ENCODE measurements at regions not wholly inside any gene's neighbourhood (a gene's known extent, or its start where the extent isn't known, plus 50 kb on each side); places are given as distances from the start of the nearest gene placed in this dataset.

- Mint-ChIP-seq H3K36me3 (ENCODE audit: low read depth) (no peaks in the 10 kb centered on the region), H3K27me3 (ENCODE audit: low read depth) (no peaks in the 10 kb centered on the region), H3K4me3 (no peak overlapping the region), H3K9me3 (no peaks in the 10 kb centered on the region), H3K27ac (no peak overlapping the region), H3K4me1 (peaks cover 13% of the 10 kb centered on the region)
- TF ChIP-seq, protein P1, sequence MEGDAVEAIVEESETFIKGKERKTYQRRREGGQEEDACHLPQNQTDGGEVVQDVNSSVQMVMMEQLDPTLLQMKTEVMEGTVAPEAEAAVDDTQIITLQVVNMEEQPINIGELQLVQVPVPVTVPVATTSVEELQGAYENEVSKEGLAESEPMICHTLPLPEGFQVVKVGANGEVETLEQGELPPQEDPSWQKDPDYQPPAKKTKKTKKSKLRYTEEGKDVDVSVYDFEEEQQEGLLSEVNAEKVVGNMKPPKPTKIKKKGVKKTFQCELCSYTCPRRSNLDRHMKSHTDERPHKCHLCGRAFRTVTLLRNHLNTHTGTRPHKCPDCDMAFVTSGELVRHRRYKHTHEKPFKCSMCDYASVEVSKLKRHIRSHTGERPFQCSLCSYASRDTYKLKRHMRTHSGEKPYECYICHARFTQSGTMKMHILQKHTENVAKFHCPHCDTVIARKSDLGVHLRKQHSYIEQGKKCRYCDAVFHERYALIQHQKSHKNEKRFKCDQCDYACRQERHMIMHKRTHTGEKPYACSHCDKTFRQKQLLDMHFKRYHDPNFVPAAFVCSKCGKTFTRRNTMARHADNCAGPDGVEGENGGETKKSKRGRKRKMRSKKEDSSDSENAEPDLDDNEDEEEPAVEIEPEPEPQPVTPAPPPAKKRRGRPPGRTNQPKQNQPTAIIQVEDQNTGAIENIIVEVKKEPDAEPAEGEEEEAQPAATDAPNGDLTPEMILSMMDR (IDR thresholded peaks at IDR 0.05; ENCODE audit: unreplicated experiment in 3 of 3) = no peak
These were observed 707.0 kb upstream of the ZEB2 start for GRCh38 chr2:145226901-145227300.

GRCh38 chr2:145221516-145221915 lies 701.6 kb upstream of the ZEB2 start:
- TF ChIP-seq, protein P1 (IDR thresholded peaks at IDR 0.05; ENCODE audit: unreplicated experiment in 3 of 3) = no peak
- Mint-ChIP-seq H3K36me3 (ENCODE audit: low read depth) (no peaks in the 10 kb centered on the region), H3K4me3 (no peak overlapping the region), H3K27ac (no peak overlapping the region), H3K9me3 (peaks cover 4% of the 10 kb centered on the region), H3K27me3 (ENCODE audit: low read depth) (no peaks in the 10 kb centered on the region), H3K4me1 (peaks cover 20% of the 10 kb centered on the region)

DNA sequence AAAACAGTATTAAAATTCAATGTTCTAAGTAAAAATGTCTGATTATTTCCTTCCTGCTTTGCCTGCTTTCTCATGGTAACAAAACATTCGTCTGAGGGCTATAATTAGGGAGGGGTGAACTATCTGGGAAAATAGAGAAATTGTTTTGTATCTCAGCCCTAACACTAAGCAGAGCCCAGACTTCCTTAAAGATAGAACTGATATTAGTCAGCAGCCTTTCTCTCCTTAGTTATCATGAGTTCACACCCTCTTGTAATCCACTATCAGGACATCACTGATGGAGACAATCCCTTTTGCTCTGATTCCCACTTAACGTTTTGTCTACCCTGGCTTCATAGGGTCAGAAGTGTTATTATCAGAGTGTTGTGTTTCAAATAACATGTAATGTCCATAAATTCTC lies 701.1 kb upstream of the ZEB2 start:
- H3K27me3 Mint-ChIP-seq (ENCODE audit: low read depth) = no peaks in the 10 kb centered on the region
- no peak overlapping the region for H3K4me3 Mint-ChIP-seq
- no peaks in the 10 kb centered on the region for H3K36me3 Mint-ChIP-seq (ENCODE audit: low read depth)
- TF ChIP-seq, protein P1 (IDR thresholded peaks at IDR 0.05; ENCODE audit: unreplicated experiment in 3 of 3) = no peak
- no peak overlapping the region for H3K27ac Mint-ChIP-seq
- peaks cover 16% of the 10 kb centered on the region for H3K4me1 Mint-ChIP-seq
- peaks cover 4% of the 10 kb centered on the region for H3K9me3 Mint-ChIP-seq

DNA sequence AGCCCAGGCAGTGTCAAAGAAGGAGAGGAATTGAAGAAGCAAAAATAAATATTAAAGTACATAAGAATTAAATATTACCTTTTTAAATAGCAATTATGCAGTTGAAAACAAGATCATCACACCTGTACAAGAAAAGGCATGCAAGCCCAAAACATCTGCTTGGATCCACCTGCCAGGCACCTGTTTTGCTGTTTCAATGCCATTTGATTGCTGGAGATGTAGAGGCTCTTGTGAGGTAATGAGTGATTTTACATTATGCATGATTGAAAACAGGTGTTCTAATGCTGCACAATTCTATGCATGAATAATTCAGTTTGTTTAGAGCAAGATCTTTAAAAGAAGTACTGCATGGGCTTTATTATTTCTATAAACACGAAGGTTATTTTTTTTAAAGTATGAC lies 700.6 kb upstream of the ZEB2 start:
- Mint-ChIP-seq H3K9me3 (peaks cover 4% of the 10 kb centered on the region), H3K36me3 (ENCODE audit: low read depth) (no peaks in the 10 kb centered on the region), H3K27ac (no peak overlapping the region), H3K4me1 (peaks cover 16% of the 10 kb centered on the region), H3K27me3 (ENCODE audit: low read depth) (no peaks in the 10 kb centered on the region), H3K4me3 (no peak overlapping the region)
- TF ChIP-seq, protein P1 (IDR thresholded peaks at IDR 0.05; ENCODE audit: unreplicated experiment in 3 of 3) = no peak

DNA sequence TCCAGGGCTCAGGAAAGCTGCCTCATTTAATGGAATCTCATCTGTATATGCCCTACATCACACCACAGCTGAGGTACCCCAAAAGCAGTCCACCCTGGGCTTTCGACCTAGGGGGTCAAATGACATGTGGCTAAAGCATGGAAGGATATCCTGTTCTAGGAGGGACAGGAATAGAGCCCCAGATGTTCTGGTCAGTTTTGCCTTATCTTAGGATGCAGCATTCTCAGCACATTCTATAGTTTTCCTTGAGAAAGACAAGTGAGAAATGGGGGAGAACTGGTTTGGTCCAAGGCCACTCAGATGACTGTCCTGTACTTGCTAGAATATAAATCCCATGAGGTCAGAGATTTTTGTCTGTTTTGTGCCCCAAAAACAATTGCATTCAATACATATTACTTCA lies 688.0 kb upstream of the ZEB2 start:
- H3K4me3 Mint-ChIP-seq = no peak overlapping the region
- TF ChIP-seq, protein P1 (IDR thresholded peaks at IDR 0.05; ENCODE audit: unreplicated experiment in 3 of 3) = no peak
- H3K9me3 Mint-ChIP-seq = peaks cover 20% of the 10 kb centered on the region
- peaks cover 5% of the 10 kb centered on the region for H3K36me3 Mint-ChIP-seq (ENCODE audit: low read depth)
- peaks cover 10% of the 10 kb centered on the region for H3K4me1 Mint-ChIP-seq
- H3K27me3 Mint-ChIP-seq (ENCODE audit: low read depth) = no peaks in the 10 kb centered on the region
- no peak overlapping the region for H3K27ac Mint-ChIP-seq

GRCh38 chr2:145206496-145207281 lies 686.8 kb upstream of the ZEB2 start:
- TF ChIP-seq, protein P1 (IDR thresholded peaks at IDR 0.05; ENCODE audit: unreplicated experiment in 3 of 3) = no peak
- Mint-ChIP-seq H3K27me3 (ENCODE audit: low read depth) (no peaks in the 10 kb centered on the region), H3K4me3 (no peak overlapping the region), H3K36me3 (ENCODE audit: low read depth) (peaks cover 5% of the 10 kb centered on the region), H3K27ac (no peak overlapping the region), H3K4me1 (peaks cover 10% of the 10 kb centered on the region), H3K9me3 (peaks cover 14% of the 10 kb centered on the region)
